NCI-H345 treated with DMSO at 0.1 percent for 48 hours (cell line): ENCODE measurements at regions not wholly inside any gene's neighbourhood (a gene's known extent, or its start where the extent isn't known, plus 50 kb on each side); places are given as distances from the start of the nearest gene placed in this dataset.
A peak's percentile ranks its signal among the peaks of the same experiment; 100 is the strongest.

Experiments used
- DNase-seq: peaks from one replicate; lab custom pipeline; 2025; ENCODE audit not compliant: unreplicated experiment; lab: John Stamatoyannopoulos, UW

GRCh38 chr5:155903791-155904190 is 423.2 kb upstream of the SGCD start:
- DNase-seq = no peak

DNA sequence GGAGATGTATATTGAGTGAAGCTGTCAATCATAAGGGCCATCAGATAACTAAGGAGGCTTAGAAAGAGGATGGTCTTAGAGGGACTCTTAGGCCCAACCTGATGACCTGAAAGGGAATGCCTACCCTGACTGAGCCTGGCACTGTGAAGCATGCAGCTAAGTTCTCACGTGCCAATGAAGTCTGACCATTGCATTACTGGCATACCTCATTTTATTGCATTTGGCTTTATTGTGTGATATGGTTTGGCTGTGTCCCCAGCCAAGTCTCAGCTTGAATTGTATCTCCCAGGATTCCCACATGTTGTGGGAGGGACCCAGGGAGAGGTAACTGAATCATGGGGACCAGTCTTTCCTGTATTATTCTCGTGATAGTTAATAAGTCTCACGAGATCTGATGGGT is 421.6 kb upstream of the SGCD start:
- no peak for DNase-seq

- DNase-seq = no peak
These were observed 420.9 kb upstream of the SGCD start for GRCh38 chr5:155906046-155906445.

- no peak for DNase-seq
These were observed 418.4 kb upstream of the SGCD start for GRCh38 chr5:155908543-155908942.

- DNase-seq = peak; percentile 58
These were observed 414.7 kb upstream of the SGCD start for GRCh38 chr5:155912291-155912690.

- DNase-seq = no peak
These were observed 412.2 kb upstream of the SGCD start for GRCh38 chr5:155914766-155915165.

DNA sequence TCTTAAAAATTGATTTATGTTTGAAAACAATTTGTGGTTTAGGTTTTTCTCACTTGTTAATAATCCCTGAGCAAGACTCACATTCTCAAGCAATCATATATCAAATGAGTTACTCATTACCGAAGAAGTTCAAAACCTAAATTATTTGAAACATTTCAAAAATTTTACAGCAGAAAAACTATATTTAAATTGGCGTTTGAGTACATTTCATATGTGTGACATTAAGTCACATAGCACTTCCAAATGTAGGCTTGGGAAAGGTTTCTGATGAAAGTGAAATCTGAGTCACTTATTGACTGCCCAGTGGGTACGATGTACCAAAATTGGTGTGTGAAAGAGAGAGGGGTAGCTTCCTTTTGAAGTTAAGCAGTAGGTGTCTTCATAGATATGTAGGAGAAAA is 411.4 kb upstream of the SGCD start:
- DNase-seq = no peak

DNA sequence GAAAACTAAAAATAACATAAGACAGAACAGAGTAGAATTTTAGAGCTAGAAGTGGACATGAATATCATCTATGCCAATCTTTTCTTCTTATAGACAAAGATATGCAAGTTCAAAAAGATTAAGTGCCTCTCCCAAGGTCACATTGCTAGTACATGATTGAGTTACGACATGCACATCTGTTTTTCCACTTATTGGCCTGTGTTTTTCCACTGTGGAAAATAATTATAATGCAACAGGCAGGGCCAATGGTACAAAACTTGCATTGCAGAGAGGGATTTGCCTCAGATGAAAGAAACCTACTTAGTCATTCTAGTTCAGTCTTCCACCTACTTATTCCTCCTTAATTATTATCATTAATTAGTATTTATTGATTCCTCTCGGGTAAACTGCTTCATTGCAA is 407.8 kb upstream of the SGCD start:
- DNase-seq = no peak

DNA sequence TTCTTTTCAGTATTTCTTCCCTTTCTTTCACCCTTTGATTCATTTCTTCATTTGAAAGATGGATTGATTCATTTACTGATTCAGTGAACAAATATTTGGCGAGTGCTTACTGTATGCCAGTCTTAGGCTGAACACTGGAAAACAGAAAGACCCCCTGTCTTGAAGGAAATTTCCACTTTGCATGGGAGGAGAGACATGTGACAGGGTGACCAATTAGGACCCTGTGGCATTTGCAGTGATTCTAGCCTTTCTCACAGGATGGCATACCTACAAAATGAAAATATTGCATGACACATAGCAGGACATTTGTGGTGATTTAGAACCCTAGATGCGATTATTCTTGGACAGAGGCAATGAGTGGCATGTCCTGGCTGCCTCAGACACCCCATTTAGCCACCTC is 407.2 kb upstream of the SGCD start:
- DNase-seq = no peak

DNA sequence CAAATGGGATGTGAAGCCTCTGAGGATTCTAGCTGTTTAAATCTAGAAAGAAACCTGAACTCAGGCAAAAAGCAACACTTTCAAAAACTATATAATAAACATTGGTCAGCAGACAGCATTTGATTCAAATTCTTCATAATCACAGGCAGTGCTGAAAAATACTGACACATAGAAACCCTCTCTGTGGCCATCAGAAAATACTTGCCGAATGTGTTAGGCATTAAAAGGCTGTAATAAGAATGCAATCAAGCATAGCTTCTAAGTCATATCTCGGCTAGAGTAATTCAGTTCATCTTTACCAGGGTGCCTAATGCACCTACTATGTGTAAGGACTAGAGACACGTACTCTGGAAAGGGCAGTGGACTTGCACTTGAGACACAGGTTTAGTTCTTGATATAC is 405.3 kb upstream of the SGCD start:
- DNase-seq = no peak

- no peak for DNase-seq
These were observed 403.2 kb upstream of the SGCD start for GRCh38 chr5:155923784-155924183.

GRCh38 chr5:155926031-155926430 is 400.9 kb upstream of the SGCD start:
- no peak for DNase-seq

DNA sequence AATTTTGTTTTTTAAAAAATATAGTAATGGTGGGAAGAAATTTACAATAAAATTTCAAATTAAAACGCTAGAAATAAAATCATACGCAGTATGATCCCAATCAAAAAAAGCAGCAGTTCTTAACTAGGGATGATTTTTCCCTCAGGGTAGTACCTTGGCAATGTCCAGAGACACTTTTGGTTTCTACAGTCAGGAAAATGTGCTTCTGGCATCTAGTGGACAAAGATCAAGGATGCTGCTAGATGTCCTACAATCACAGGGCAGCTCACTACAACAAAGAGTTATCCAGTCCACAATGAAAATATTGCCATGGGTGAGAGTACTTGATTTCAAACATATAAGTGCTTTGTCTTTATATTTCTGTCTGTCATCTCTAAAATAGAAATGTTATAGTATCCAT is 400.2 kb upstream of the SGCD start:
- no peak for DNase-seq

- DNase-seq = no peak
These were observed 397.9 kb upstream of the SGCD start for GRCh38 chr5:155929112-155929511.

DNA sequence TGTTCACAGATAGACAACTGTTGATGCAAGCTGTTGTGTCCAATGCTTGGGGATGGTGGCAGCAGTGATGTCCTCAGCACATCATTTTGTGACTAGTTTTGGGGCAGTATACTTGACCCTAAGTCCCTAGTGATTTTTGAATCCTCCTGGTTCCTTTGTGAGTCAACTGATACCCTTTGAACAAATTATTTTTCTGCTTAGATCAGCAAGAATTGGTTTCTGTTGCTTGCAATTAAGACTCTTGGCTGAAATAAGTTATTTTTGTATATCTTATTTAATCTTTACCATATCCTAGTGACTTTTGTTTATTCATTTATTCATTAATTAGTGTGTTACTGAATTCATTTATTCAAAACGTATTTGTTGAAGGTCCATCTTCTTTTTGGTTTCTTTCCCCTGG is 392.0 kb upstream of the SGCD start:
- no peak for DNase-seq

DNA sequence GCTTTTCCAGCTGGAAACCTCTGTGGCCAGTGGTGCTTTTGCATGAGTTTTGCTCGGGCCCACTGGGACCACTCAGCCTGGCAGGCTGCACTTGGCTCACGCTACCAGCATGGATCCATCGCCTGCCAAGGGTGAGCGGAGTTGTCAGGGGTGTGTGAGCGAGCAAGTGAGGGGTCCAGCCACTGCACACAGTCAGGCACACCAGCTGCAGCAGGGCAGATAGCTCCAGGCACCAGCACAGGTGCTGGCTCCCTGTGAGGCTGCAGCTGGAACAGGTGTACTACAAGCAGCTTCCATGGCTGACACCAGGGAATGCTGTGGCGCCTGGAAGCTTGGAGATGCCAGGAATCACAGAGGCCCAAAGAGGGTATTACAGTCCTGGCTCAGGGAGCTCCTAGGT is 391.2 kb upstream of the SGCD start:
- no peak for DNase-seq

DNA sequence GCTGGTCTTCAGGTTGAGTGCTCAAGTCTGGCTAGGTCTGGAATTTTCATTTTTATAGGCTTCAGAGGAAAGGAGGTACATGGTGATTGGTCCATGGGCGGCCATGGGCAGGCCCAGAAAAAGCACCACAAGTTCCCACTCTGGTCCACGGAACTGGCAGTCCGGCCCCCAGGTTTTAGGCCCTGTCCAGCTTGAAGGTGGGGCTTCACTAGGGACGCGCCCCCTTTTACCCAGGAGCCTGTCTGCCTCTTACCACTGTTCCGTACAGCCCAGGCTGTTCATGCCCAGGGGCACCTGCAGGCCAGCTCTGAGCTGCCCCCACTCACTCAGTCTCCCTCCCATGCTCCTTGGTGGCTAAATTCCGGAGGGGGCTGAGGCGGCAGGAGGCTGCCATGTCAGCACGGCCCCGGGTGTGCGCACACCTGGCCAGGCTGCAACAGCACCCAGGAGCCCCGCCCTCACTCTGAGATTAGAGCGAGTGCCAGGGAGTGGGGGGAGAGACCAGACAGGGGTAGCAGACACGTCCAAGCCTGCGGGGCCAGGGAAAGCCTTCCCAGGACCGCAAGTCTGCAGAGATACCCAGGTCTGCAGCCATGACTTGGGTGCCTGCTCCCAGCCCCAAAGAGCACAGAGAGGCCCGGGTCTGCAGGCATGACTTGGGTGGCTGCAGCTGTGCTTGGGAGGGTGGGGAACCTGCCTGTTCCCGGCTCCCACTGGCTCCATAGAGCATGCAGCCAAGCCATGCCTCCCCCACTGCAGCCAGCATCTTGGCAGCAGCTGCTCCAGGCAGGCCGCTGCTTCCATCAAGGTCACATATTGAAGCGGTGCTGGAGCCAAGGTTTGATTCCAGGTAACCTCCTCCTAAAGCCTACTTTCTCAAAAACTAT is 390.2 kb upstream of the SGCD start:
- DNase-seq = no peak

- DNase-seq = no peak
These were observed 388.9 kb upstream of the SGCD start for GRCh38 chr5:155938051-155938450.

- no peak for DNase-seq
These were observed 385.6 kb upstream of the SGCD start for GRCh38 chr5:155941340-155941739.

- DNase-seq = peak; percentile 11
These were observed 383.2 kb upstream of the SGCD start for GRCh38 chr5:155943516-155944407.

- no peak for DNase-seq
These were observed 379.4 kb upstream of the SGCD start for GRCh38 chr5:155947394-155948062.

DNA sequence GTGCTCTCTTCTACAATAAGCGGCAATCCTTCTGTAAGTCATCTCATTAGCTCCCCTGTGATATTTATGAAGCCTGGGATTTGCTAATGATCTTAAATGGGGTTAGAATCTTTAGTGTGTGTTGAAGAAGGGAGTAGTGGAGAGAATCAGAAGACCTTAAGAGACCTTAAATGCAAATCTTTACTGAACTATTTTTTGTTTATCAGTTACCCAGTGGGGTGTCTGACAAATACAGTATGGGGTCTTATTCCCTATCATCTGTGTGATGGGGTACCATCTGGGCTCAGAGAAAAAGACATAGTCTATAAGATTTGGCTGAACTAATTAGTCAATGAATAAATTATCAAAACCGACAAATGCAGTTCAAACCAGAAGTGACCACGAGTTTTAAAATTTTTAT is 378.4 kb upstream of the SGCD start:
- DNase-seq = no peak
